Astrocyte of the spinal cord (primary cell): ENCODE measurements at regions not wholly inside any gene's neighbourhood (a gene's known extent, or its start where the extent isn't known, plus 50 kb on each side); places are given as distances from the start of the nearest gene placed in this dataset.
"Not testable (repeated sequence)": the region's sequence is repeated elsewhere in the genome, so short reads cannot be mapped to it uniquely, and the experiment has no call there.

Source experiments
- DNase-seq: peaks from one replicate; pipeline ENCODE4 v3.0.0; 2011; ENCODE audit warnings: low read depth, low spot score
- H3K4me3 ChIP-seq: 2 replicates; pipeline ENCODE4 v1.5.1; 2011; ENCODE audit warnings: low read depth, mild to moderate bottlenecking, low read length, moderate library complexity
- CTCF ChIP-seq: IDR thresholded peaks from 2 replicates; pipeline ENCODE4 v1.5.1; 2012; ENCODE audit warnings: low read depth, mild to moderate bottlenecking, low read length, inconsistent platforms
- in situ Hi-C: cut with HindIII; loops from 2 replicates; pipeline ENCODE4 v1.10.0; 2017; ENCODE audit warnings: low sequenced_read_pairs

GRCh38 chr3:150230037-150230436, 178.1 kb upstream of the TSC22D2 start:
- in situ Hi-C loops, result no loop called here
- no peak for TF ChIP-seq CTCF
- no peak for DNase-seq
- H3K4me3 ChIP-seq, result no peak overlapping the region

GRCh38 chr3:150228626-150229025, 179.5 kb upstream of the TSC22D2 start:
- DNase-seq, H3K4me3 ChIP-seq, in situ Hi-C loops: not testable (repeated sequence)

- no peak overlapping the region for H3K4me3 ChIP-seq
- in situ Hi-C loops, result no loop called here
- TF ChIP-seq CTCF, result peak; percentile 89
- peak; percentile 70 for DNase-seq
These were observed 180.3 kb upstream of the TSC22D2 start for GRCh38 chr3:150227839-150228238.

- in situ Hi-C loops, result no loop called here
- TF ChIP-seq CTCF, result no peak
- no peak for DNase-seq
- no peak overlapping the region for H3K4me3 ChIP-seq
These were observed 182.1 kb upstream of the TSC22D2 start for GRCh38 chr3:150225986-150226385.

GRCh38 chr3:150223558-150223957, 184.5 kb upstream of the TSC22D2 start:
- TF ChIP-seq CTCF, result no peak
- in situ Hi-C loops, result no loop called here
- no peak overlapping the region for H3K4me3 ChIP-seq
- DNase-seq, result no peak

- TF ChIP-seq CTCF, result no peak
- in situ Hi-C loops, result no loop called here
- DNase-seq, result no peak
- H3K4me3 ChIP-seq, result no peak overlapping the region
These were observed 185.2 kb upstream of the TSC22D2 start for GRCh38 chr3:150222691-150223489.

- no peak for DNase-seq
- in situ Hi-C loops, result no loop called here
- no peak overlapping the region for H3K4me3 ChIP-seq
- no peak for TF ChIP-seq CTCF
These were observed 186.1 kb upstream of the TSC22D2 start for GRCh38 chr3:150221904-150222523.
